Upper lobe of left lung (tissue), 4 donors: ENCODE measurements at regions not wholly inside any gene's neighbourhood (a gene's known extent, or its start where the extent isn't known, plus 50 kb on each side); places are given as distances from the start of the nearest gene placed in this dataset.

Experiments used
- CTCF ChIP-seq, 6 experiments: fragments of 450-650 bp in 4 of 6; fragments of 200-600 bp in 2 of 6; sonication (generic) in 2 of 6; IDR thresholded peaks; one replicate each; pipeline ENCODE4 v1.5.1; 2016 to 2019; ENCODE audit warnings: antibody characterized with exemption in 6 of 6
- EP300 ChIP-seq, 4 donors: sonication (generic); formaldehyde crosslinking; IDR thresholded peaks; one replicate each; pipeline ENCODE4 v1.5.1; 2017; ENCODE audit warnings: antibody characterized with exemption in 4 of 4, control low read depth in 2 of 4
- POLR2A ChIP-seq, 4 donors: fragments of 450-650 bp; IDR thresholded peaks; one replicate each; pipeline ENCODE4 v1.5.1; 2016 to 2017; ENCODE audit warnings: antibody characterized with exemption in 4 of 4, mild to moderate bottlenecking in 2 of 4

- no peak for TF ChIP-seq EP300 (IDR thresholded peaks at IDR 0.05)
- TF ChIP-seq CTCF (IDR thresholded peaks at IDR 0.05), result no peak
- TF ChIP-seq POLR2A (IDR thresholded peaks at IDR 0.05), result no peak
These were observed 221.7 kb upstream of the PLEKHG7 start for GRCh38 chr12:92481066-92481465.
